Epidermal melanocyte (primary cell): ENCODE measurements at regions not wholly inside any gene's neighbourhood (a gene's known extent, or its start where the extent isn't known, plus 50 kb on each side); places are given as distances from the start of the nearest gene placed in this dataset.
"Not testable (repeated sequence)": the region's sequence is repeated elsewhere in the genome, so short reads cannot be mapped to it uniquely, and the experiment has no call there.

Source experiments
- DNase-seq: peaks from one replicate; pipeline ENCODE4 v3.0.0; 2011; ENCODE audit warnings: low spot score; ENCODE audit not compliant: insufficient read length

GRCh38 chr11:23840872-23841271 is 656.0 kb upstream of the LUZP2 start:
- DNase-seq = no peak

GRCh38 chr11:23846902-23847422 is 649.9 kb upstream of the LUZP2 start:
- DNase-seq = no peak

- DNase-seq = no peak
Measured at GRCh38 chr11:23851216-23851615, 645.6 kb upstream of the LUZP2 start.

DNA sequence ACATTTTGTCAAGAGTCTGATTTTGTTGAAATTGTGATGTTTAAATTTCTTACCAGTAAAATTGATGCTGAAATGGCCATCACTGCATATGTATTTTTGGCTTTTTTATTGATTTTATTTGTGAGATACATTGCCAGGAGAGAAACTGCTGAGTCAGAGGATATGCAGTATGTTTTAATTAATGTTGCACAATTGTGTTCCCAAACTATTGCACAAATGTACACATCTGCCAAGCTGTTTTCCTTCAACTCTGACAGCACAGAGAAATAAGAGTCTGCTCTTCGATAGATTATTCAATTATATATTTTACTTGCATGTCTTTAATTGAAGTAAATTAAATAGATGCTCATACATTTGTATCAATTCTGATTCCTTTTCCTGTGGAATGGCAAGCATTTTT is 640.2 kb upstream of the LUZP2 start:
- no peak for DNase-seq

- DNase-seq = no peak
Measured at GRCh38 chr11:23859087-23859486, 637.8 kb upstream of the LUZP2 start.

GRCh38 chr11:23861615-23862014 is 635.2 kb upstream of the LUZP2 start:
- no peak for DNase-seq

DNA sequence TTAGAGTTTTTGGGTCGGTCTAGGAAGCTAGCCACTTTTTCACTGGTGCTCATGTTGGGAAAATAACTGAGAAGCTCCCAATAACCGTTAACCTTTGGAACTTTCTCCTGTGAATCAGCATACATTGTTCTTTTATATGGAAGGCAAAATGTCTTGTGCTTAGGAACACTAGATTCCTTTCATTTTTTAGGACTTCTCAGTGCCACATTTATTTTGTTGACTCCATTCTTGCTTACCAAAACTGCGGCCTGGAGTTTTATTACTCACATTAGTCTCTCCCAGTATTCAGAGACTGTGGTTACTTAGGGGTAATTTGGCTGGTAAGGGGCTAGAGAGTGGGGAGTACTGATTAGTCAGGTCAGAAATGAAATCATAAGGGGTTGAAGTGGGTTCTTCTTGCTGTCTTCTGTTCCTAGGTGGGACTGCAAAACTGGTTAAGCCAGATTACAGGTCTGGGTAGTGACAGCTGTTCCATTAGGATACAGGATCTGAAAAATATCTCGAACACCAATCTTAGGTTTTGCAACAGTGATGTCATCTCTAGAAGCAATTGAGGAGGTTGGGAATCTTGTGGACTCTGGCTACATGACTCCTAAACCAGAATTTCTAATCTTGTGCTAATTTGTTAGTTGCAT is 631.4 kb upstream of the LUZP2 start:
- no peak for DNase-seq

DNA sequence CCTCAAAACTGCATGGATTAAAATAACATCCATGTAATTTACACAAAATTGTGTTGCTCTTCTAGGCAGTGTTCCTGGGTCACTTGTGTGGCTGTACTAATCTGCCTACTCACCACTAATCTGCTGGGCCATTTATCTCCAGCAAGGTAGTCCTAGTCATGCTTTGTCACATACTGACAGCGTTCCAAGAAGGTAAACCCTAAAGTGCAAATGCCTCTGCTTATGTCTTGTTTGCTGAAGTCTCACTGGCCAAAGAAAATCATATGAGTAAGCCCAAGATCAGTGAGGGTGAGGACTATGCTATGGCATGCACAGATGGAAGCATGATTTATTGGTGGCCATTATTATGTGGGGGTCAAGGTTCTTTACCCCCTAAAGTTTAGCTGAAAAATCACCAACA is 630.2 kb upstream of the LUZP2 start:
- DNase-seq = no peak

- no peak for DNase-seq
Measured at GRCh38 chr11:23869671-23870070, 627.2 kb upstream of the LUZP2 start.

DNA sequence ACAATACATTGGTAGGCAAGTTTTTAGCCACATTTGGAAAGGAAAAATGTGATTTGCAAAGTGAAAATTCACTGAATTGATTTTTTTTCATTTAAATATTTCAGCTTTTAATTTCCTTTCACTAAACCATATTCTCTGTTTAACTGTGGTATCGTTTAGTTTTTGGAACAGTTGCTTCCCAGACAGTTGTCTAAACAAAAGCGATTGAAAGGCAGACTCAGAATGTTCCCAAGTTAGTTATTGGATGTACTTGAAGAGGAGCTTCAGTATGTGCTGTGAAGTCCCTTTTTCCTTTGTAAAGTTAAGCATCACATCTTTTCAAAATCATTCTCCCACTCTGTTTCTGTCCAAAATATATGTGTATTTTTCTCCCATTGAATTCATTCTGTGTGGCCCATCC is 623.4 kb upstream of the LUZP2 start:
- no peak for DNase-seq

DNA sequence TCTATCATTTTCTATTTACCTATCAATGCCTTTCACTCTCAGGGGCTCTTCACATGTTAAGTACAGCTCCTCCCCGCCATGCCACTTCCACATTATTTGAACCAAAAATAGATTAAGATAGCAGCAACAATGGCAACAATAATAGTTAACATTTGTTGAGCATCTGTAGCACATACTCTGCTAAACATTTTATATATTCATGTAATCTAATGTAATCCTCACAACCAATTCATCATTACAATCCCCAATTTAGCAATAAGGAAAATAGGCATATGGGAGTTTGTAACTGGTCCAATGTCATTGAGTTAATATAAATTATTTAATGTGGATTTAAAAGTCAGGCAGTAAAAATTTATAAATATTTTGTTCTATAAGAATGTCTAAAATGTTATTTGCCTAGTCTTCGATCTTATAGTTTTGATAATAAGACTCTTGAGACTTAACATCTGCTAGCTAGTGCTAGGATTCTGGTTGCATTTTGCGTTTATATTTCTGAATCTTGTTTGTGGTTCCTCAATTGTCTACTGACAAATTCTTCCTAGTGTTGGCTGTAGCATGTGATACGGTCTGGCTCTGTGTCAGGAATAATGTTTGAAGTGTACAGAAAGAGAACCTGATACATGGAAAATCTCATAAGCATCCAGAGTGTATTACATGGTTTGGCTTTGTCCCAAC is 621.5 kb upstream of the LUZP2 start:
- no peak for DNase-seq

- DNase-seq = not testable (repeated sequence)
Measured at GRCh38 chr11:23883426-23884048, 613.3 kb upstream of the LUZP2 start.

- DNase-seq = no peak
Measured at GRCh38 chr11:23884341-23884740, 612.5 kb upstream of the LUZP2 start.

GRCh38 chr11:23885801-23886200 is 611.1 kb upstream of the LUZP2 start:
- no peak for DNase-seq

DNA sequence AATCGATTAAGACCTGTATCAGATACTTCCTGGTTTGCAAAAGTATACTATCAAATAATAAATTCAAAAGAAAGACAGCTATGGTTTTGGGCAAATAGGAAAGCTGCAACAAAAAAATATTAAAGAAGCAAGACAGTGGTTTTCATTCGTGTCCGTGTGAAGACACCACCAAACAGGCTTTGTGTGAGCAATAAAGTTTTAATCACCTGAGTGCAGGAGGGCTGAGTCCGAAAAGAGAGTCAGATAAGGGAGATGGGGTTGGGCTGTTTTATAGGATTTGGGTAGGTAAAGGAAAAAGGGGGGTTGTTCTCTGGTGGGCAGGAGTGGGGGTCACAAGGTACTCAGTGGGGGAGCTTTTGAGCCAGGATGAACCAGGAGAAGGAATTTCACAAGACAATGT is 609.7 kb upstream of the LUZP2 start:
- DNase-seq = not testable (repeated sequence)

DNA sequence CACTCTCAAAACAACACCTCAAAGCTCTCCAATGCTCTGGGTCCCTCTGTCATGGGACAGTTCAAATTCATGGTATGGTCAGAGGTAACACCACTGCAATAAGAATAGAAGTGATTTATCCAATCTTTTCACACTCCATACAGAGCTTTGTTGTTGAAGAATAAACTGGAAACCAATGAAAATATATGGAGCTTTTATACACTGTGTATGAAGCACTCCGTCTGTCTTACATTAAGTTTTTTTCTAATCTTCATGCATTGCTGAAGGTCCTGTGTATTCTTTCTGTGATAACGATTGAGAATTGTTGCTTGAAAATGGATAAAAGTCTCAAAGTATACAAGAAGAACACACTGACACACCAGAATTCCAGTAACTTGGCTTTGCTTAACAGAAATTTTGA is 603.7 kb upstream of the LUZP2 start:
- DNase-seq = no peak

GRCh38 chr11:23897453-23898286 is 599.2 kb upstream of the LUZP2 start:
- no peak for DNase-seq

GRCh38 chr11:23903044-23903704 is 593.7 kb upstream of the LUZP2 start:
- DNase-seq = no peak

DNA sequence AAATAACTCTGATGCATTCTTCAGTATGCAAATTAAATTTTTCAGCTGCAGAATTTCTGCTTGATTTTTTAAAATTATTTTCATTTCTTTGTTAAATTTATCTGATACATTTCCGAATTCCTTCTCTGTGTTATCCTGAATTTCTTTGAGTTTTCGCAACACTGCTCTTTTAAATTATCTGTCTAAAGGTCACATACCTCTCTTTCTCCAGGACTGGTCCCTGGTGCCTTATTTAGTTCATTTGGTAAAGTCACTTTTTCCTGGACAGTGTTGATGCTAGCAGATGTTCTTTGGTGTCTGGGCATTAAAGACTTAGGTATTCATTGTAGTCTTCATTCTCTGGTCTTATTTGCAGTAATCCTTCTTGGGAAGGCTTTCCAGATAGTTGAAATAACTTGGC is 577.4 kb upstream of the LUZP2 start:
- no peak for DNase-seq

GRCh38 chr11:23923357-23923756 is 573.5 kb upstream of the LUZP2 start:
- DNase-seq = no peak

DNA sequence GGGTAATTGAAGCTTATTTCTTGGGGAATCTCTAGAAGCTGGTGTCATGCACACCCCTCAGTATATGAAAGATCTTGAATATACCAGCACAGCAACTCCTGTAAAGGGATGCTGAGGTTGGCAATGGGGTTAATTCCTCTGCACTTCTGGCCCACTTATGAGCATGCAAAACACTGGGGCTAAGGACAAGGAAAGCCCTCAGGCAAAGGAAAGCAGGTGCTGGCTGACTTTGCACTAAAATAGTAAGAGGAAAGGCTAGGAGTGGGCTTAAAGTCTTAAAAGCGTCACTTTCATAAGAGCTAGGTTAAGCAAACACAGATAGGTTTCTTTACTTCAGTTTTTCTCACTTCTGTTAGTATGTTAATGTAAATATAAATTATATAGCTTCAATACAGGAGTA is 572.6 kb upstream of the LUZP2 start:
- DNase-seq = no peak
